Prostate gland (tissue), 2 donors: ENCODE measurements at regions not wholly inside any gene's neighbourhood (a gene's known extent, or its start where the extent isn't known, plus 50 kb on each side); places are given as distances from the start of the nearest gene placed in this dataset.
"Not testable (repeated sequence)": the region's sequence is repeated elsewhere in the genome, so short reads cannot be mapped to it uniquely, and the experiment has no call there.

Experiments
- DNase-seq: peaks from one replicate; pipeline ENCODE4 v3.0.0-alpha.2; 2019; ENCODE audit warnings: low spot score
- H3K27ac ChIP-seq, 2 donors: fragments of 200-600 bp; sonication (generic); 2 replicates each; pipeline ENCODE4 v1.5.1; 2017 to 2019
- H3K27me3 ChIP-seq: fragments of 200-600 bp; sonication (generic); replicated peaks from 2 replicates; pipeline ENCODE4 v1.5.1; 2019; ENCODE audit not compliant: insufficient read depth
- H3K36me3 ChIP-seq, 2 donors: fragments of 200-600 bp; sonication (generic); 1 replicate in 1 of 2; 2 replicates in 1 of 2; pipeline versions ENCODE4 v1.5.1 to v1.8.1; 2017 to 2019
- H3K4me1 ChIP-seq: fragments of 200-600 bp; sonication (generic); replicated peaks from 2 replicates; pipeline ENCODE4 v1.5.1; 2019
- H3K4me3 ChIP-seq, 2 donors: fragments of 200-600 bp; sonication (generic); 2 replicates each; pipeline ENCODE4 v1.5.1; 2017 to 2019
- H3K9me3 ChIP-seq: fragments of 200-600 bp; sonication (generic); 2 replicates; pipeline ENCODE4 v1.5.1; 2017
- POLR2A ChIP-seq: fragments of 450-650 bp; IDR thresholded peaks from one replicate; pipeline ENCODE4 v1.6.1; 2016; ENCODE audit warnings: antibody characterized with exemption, mild to moderate bottlenecking
- POLR2AphosphoS5 ChIP-seq: sonication (generic); formaldehyde crosslinking; IDR thresholded peaks from one replicate; pipeline ENCODE4 v1.6.1; 2017; ENCODE audit warnings: antibody characterized with exemption
- WGBS: methylation state at CpG from one replicate; pipeline ENCODE4 v1.1.5; 2018; 5-methylcytosine and 5-hydroxymethylcytosine counted together
- intact Hi-C: fragments of 100-400 bp; cut with DNase I; formaldehyde crosslinking; loops from one replicate; pipeline ENCODE4 v1.14.2; 2022
- TF ChIP-seq, protein P1 (sequence below), 4 experiments: fragments of 200-600 bp in 2 of 4; fragments of 450-650 bp in 2 of 4; sonication (generic) in 2 of 4; IDR thresholded peaks; 1 replicate in 3 of 4; 2 replicates in 1 of 4; pipeline ENCODE4 v1.5.1; 2016 to 2019; ENCODE audit warnings: antibody characterized with exemption in 4 of 4, mild to moderate bottlenecking in 2 of 4, moderate library complexity in 2 of 4

DNA sequence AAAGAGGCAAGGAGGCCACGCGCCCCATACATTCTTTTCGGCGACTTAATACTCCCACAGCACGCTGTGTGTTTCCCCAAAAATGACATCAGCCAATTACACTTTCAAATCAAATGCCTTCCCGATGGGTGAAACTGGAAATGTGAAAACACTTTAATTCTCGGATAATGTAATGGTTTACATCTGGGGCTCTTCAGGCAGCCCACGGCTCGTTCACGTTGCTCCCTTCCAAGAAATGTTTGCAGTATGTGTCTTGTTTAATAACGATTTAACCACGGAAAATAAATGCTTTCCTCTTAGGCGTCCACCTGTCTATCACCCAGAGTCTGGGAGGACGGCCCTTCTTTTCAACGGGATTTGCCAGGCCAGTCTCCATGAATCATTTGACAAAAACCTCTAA, 272.5 kb downstream of the SHOX start:
- no peaks in the 10 kb centered on the region for H3K9me3 ChIP-seq
- no peak for TF ChIP-seq POLR2AphosphoS5
- no peak for TF ChIP-seq POLR2A
- TF ChIP-seq, protein P1, sequence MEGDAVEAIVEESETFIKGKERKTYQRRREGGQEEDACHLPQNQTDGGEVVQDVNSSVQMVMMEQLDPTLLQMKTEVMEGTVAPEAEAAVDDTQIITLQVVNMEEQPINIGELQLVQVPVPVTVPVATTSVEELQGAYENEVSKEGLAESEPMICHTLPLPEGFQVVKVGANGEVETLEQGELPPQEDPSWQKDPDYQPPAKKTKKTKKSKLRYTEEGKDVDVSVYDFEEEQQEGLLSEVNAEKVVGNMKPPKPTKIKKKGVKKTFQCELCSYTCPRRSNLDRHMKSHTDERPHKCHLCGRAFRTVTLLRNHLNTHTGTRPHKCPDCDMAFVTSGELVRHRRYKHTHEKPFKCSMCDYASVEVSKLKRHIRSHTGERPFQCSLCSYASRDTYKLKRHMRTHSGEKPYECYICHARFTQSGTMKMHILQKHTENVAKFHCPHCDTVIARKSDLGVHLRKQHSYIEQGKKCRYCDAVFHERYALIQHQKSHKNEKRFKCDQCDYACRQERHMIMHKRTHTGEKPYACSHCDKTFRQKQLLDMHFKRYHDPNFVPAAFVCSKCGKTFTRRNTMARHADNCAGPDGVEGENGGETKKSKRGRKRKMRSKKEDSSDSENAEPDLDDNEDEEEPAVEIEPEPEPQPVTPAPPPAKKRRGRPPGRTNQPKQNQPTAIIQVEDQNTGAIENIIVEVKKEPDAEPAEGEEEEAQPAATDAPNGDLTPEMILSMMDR (IDR thresholded peaks at IDR 0.05), result no peak
- no peaks in the 10 kb centered on the region for H3K4me1 ChIP-seq
- DNase-seq, result no peak
- H3K4me3 ChIP-seq, result no peak overlapping the region
- 93% methylated on average over 15 of the region's 15 CpGs for WGBS
- intact Hi-C loops, result no loop called here
- H3K27me3 ChIP-seq, result no peaks in the 10 kb centered on the region
- no peaks in the 10 kb centered on the region for H3K36me3 ChIP-seq
- H3K27ac ChIP-seq, result no peak overlapping the region

DNA sequence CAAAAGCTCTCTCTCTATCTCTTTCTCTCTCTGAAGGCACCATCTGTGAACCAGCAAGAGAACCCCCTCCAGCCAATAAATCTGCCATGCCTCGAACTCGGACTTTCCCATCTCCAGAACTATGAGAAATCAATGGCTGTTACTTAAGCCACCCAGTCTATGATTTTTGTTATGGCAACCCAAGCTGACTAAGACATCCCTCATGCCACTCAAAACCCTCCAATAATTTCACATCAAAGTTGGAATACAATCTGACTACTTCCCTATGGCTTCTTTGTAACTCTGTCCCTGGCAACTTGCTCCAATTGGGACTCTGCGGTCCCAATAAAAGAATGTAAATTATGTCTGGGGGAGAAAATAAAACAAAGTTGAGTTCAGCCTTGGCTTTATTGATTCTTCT, 265.7 kb downstream of the SHOX start:
- TF ChIP-seq POLR2A (no peak), POLR2AphosphoS5 (no peak)
- TF ChIP-seq, protein P1 (IDR thresholded peaks at IDR 0.05), result no peak
- Histone ChIP-seq H3K4me1 (no peaks in the 10 kb centered on the region), H3K36me3 (no peaks in the 10 kb centered on the region), H3K4me3 (no peak overlapping the region), H3K9me3 (no peaks in the 10 kb centered on the region), H3K27me3 (no peaks in the 10 kb centered on the region), H3K27ac (no peak overlapping the region)
- intact Hi-C loops, result no loop called here
- no peak for DNase-seq
- 99% methylated on average over 3 of the region's 3 CpGs for WGBS

- H3K27me3 ChIP-seq, result no peaks in the 10 kb centered on the region
- no peak overlapping the region for H3K4me3 ChIP-seq
- intact Hi-C loops, result no loop called here
- no peak for DNase-seq
- TF ChIP-seq POLR2AphosphoS5 (no peak), POLR2A (no peak)
- TF ChIP-seq, protein P1 (IDR thresholded peaks at IDR 0.05), result no peak
- H3K36me3 ChIP-seq, result no peaks in the 10 kb centered on the region
- 90% methylated on average over 5 of the region's 5 CpGs for WGBS
- H3K9me3 ChIP-seq, result no peaks in the 10 kb centered on the region
- no peak overlapping the region for H3K27ac ChIP-seq
- H3K4me1 ChIP-seq, result no peaks in the 10 kb centered on the region
These were observed 259.5 kb downstream of the SHOX start for GRCh38 chrX:889966-890651.

- intact Hi-C loops, H3K36me3 ChIP-seq, DNase-seq, H3K9me3 ChIP-seq, H3K4me1 ChIP-seq, H3K27me3 ChIP-seq, H3K27ac ChIP-seq, H3K4me3 ChIP-seq: not testable (repeated sequence)
- WGBS, result 93% methylated on average over 13 of the region's 13 CpGs
These were observed 257.1 kb downstream of the SHOX start for GRCh38 chrX:887724-888123.

DNA sequence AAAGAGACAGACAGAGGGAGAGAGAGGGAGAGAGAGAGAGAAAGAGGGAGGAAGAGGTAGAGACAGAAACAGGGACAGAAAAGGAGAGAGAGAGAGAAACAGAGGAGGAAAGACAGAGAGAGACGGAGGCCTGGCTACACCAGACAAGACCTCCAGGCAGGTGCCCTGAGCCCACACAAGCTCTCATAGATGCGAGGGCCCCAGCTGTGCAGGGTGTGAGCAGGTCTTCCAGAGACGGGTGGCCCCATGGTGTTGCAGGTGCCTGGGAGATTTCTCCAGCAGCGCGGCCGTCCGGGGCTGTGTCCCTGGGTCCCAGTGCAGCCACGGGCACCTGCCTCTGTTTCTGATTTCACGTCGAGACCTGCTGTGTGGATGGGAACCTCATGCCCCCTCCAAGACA, 253.0 kb downstream of the SHOX start:
- Histone ChIP-seq H3K36me3 (no peaks in the 10 kb centered on the region), H3K4me3 (no peak overlapping the region), H3K4me1 (no peaks in the 10 kb centered on the region), H3K27me3 (no peaks in the 10 kb centered on the region), H3K27ac (no peak overlapping the region), H3K9me3 (no peaks in the 10 kb centered on the region)
- 56% methylated on average over 10 of the region's 10 CpGs for WGBS
- TF ChIP-seq POLR2AphosphoS5 (no peak), POLR2A (no peak)
- TF ChIP-seq, protein P1 (IDR thresholded peaks at IDR 0.05), result no peak
- intact Hi-C loops, result no loop called here
- no peak for DNase-seq

- not testable (repeated sequence) for H3K9me3 ChIP-seq
These were observed 249.4 kb downstream of the SHOX start for GRCh38 chrX:879756-880698.

More at GRCh38 chrX:879756-880698, 249.4 kb downstream of the SHOX start:
- H3K4me3 ChIP-seq, DNase-seq, H3K36me3 ChIP-seq, H3K4me1 ChIP-seq, intact Hi-C loops, H3K27ac ChIP-seq, H3K27me3 ChIP-seq: not testable (repeated sequence)
- 57% methylated on average over 11 of the region's 11 CpGs for WGBS
